ENCODE measurements at regions not wholly inside any gene's neighbourhood (a gene's known extent, or its start where the extent isn't known, plus 50 kb on each side); places are given as distances from the start of the nearest gene placed in this dataset.

DNA sequence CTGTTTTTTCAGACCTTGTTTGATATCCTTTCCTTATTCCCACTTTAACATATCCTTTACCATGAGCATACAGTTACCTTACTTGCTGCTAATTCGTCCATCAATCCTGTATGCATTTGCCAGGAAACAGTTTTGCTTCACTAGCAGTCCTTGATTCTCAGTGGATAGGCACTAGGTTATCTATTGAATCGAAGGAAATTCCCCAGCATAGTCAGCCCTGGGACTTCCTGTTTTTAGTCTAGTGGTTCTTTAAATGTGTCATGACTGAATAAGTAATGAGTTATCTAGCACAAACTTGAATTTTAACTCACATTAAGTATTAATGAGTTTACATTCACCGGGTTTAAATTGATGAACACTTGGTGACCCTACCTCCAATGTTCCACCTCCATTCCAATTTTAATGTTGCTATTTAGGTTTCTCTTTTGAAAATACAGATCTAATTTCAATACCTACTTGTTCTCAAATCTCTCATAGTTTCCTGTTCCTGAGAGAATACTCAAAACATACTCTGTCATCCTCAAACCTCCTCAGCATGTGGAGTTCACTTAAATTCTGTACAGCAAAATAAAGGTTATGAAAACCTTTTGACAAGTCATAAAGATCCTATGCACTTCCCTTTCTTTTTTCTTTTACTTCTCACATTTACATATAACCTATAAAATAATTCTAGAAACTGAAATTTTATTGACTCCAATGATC, 1375.1 kb upstream of the TENM4 start:
- no peaks in the 10 kb centered on the region for H3K36me3 ChIP-seq (ENCODE audit: control insufficient read depth, insufficient read depth, low read length)
- no peak overlapping the region for H3K4me3 ChIP-seq (replicated peaks; ENCODE audit: low read depth, low read length)
- peak; percentile 59 for DNase-seq (ENCODE audit: extremely low read depth, insufficient read length)
- TF ChIP-seq, protein P1, sequence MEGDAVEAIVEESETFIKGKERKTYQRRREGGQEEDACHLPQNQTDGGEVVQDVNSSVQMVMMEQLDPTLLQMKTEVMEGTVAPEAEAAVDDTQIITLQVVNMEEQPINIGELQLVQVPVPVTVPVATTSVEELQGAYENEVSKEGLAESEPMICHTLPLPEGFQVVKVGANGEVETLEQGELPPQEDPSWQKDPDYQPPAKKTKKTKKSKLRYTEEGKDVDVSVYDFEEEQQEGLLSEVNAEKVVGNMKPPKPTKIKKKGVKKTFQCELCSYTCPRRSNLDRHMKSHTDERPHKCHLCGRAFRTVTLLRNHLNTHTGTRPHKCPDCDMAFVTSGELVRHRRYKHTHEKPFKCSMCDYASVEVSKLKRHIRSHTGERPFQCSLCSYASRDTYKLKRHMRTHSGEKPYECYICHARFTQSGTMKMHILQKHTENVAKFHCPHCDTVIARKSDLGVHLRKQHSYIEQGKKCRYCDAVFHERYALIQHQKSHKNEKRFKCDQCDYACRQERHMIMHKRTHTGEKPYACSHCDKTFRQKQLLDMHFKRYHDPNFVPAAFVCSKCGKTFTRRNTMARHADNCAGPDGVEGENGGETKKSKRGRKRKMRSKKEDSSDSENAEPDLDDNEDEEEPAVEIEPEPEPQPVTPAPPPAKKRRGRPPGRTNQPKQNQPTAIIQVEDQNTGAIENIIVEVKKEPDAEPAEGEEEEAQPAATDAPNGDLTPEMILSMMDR (IDR thresholded peaks at IDR 0.05; ENCODE audit: insufficient read depth, low read length, poor library complexity, severe bottlenecking), result no peak
- H3K27me3 ChIP-seq (replicated peaks; ENCODE audit: control insufficient read depth, insufficient read depth, low read length), result no peaks in the 10 kb centered on the region

- no peak overlapping the region for H3K4me3 ChIP-seq (replicated peaks; ENCODE audit: low read depth, low read length)
- no peaks in the 10 kb centered on the region for H3K36me3 ChIP-seq (ENCODE audit: control insufficient read depth, insufficient read depth, low read length)
- DNase-seq (ENCODE audit: extremely low read depth, insufficient read length), result no peak
- H3K27me3 ChIP-seq (replicated peaks; ENCODE audit: control insufficient read depth, insufficient read depth, low read length), result no peaks in the 10 kb centered on the region
- TF ChIP-seq, protein P1 (IDR thresholded peaks at IDR 0.05; ENCODE audit: insufficient read depth, low read length, poor library complexity, severe bottlenecking), result no peak
These were observed 1374.0 kb upstream of the TENM4 start for GRCh38 chr11:80814813-80815212.

DNA sequence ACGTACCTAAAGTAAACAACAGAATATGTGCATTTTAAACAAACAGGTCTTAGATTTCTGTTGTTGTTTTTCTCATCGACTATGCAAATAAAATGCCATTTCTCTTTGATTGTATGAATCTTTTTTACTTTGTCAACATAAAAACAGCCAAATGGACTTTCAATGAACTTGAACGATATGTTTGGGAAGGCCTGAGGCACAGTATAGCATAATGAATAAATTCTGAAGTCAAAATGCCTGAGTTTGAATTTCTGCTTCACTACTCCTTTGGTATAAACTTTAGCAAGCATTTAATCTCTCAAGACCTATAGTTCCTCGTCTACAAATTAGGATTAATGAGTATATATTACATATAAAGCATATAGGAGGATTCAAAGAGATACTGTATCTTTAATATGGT, 1369.9 kb upstream of the TENM4 start:
- Histone ChIP-seq H3K27me3 (replicated peaks; ENCODE audit: control insufficient read depth, insufficient read depth, low read length) (no peaks in the 10 kb centered on the region), H3K4me3 (replicated peaks; ENCODE audit: low read depth, low read length) (no peak overlapping the region), H3K36me3 (ENCODE audit: control insufficient read depth, insufficient read depth, low read length) (no peaks in the 10 kb centered on the region)
- no peak for DNase-seq (ENCODE audit: extremely low read depth, insufficient read length)
- TF ChIP-seq, protein P1 (IDR thresholded peaks at IDR 0.05; ENCODE audit: insufficient read depth, low read length, poor library complexity, severe bottlenecking), result no peak

GRCh38 chr11:80798174-80798573, 1357.3 kb upstream of the TENM4 start:
- no peak overlapping the region for H3K4me3 ChIP-seq (replicated peaks; ENCODE audit: low read depth, low read length)
- DNase-seq (ENCODE audit: extremely low read depth, insufficient read length), result no peak

GRCh38 chr11:80783561-80783960, 1342.7 kb upstream of the TENM4 start:
- H3K27me3 ChIP-seq (replicated peaks; ENCODE audit: control insufficient read depth, insufficient read depth, low read length), result no peaks in the 10 kb centered on the region
- TF ChIP-seq, protein P1 (IDR thresholded peaks at IDR 0.05; ENCODE audit: insufficient read depth, low read length, poor library complexity, severe bottlenecking), result no peak

More at GRCh38 chr11:80798174-80798573, 1357.3 kb upstream of the TENM4 start:
- H3K27me3 ChIP-seq (replicated peaks; ENCODE audit: control insufficient read depth, insufficient read depth, low read length), result no peaks in the 10 kb centered on the region
- no peaks in the 10 kb centered on the region for H3K36me3 ChIP-seq (ENCODE audit: control insufficient read depth, insufficient read depth, low read length)
- TF ChIP-seq, protein P1 (IDR thresholded peaks at IDR 0.05; ENCODE audit: insufficient read depth, low read length, poor library complexity, severe bottlenecking), result no peak

More at GRCh38 chr11:80783561-80783960, 1342.7 kb upstream of the TENM4 start:
- Histone ChIP-seq H3K36me3 (ENCODE audit: control insufficient read depth, insufficient read depth, low read length) (no peaks in the 10 kb centered on the region), H3K4me3 (replicated peaks; ENCODE audit: low read depth, low read length) (no peak overlapping the region)
- no peak for DNase-seq (ENCODE audit: extremely low read depth, insufficient read length)

All from GM06990 (cell line).